ENCODE measurements at regions not wholly inside any gene's neighbourhood (a gene's known extent, or its start where the extent isn't known, plus 50 kb on each side); places are given as distances from the start of the nearest gene placed in this dataset.

DNA sequence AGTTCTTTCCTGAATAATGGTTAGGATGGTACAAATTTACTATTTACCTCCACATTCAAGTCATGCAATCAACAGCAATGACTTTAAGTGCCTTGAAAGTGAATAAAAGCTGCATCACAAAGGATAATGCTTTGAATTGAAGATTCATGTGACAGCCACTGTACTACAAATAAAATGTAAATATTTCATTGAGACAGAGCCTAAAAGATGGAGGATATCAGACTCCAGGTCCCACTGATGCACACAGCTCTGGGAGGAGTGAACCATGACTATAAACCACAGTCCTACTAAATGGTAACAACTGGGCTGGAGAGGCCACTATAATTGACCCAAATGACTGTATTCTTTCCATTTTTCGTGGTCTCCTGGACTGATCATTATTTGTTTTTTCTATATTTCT, 576.9 kb downstream of the ADCYAP1 start:
- no peak overlapping the region for H3K4me3 ChIP-seq (ENCODE audit: insufficient read depth, low read depth, low read length)
- no peaks in the 10 kb centered on the region for H3K27me3 ChIP-seq (ENCODE audit: control insufficient read depth, insufficient read depth, low read length, poor library complexity, severe bottlenecking)
- H3K27ac ChIP-seq (ENCODE audit: insufficient read depth, low read depth, low read length, poor library complexity, severe bottlenecking), result no peak overlapping the region
- no peaks in the 10 kb centered on the region for H3K9me3 ChIP-seq (ENCODE audit: control insufficient read depth, low read length)
- H3K36me3 ChIP-seq (ENCODE audit: control insufficient read depth, insufficient read depth, low read length), result no peaks in the 10 kb centered on the region
- no peaks in the 10 kb centered on the region for H3K4me1 ChIP-seq (ENCODE audit: control insufficient read depth, insufficient read depth, low read length)
- 88 to 95% methylated on average over 1 of the region's 1 CpG for WGBS, 2 experiments

DNA sequence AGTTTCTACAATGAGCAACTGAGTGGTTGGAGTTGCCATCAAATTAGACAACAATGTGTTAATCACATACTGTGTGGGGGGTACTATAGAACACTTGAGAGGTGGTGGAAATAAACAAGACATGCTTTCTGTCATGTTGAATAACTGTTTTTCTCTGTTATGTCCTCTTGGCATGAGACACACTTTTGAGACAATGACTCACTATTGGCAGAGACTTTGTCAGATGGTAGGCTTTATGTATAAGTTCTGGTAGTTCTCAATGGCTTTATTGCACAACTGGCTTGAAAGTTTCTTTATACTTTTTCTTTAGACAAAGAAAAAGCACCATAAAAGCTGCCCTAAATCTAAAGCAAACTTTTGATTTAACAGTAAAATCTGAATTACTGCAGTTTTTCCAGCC, 578.7 kb downstream of the ADCYAP1 start:
- H3K4me1 ChIP-seq (ENCODE audit: control insufficient read depth, insufficient read depth, low read length), result no peaks in the 10 kb centered on the region
- no peaks in the 10 kb centered on the region for H3K9me3 ChIP-seq (ENCODE audit: control insufficient read depth, low read length)
- H3K27ac ChIP-seq (ENCODE audit: insufficient read depth, low read depth, low read length, poor library complexity, severe bottlenecking), result no peak overlapping the region
- H3K27me3 ChIP-seq (ENCODE audit: control insufficient read depth, insufficient read depth, low read length, poor library complexity, severe bottlenecking), result no peaks in the 10 kb centered on the region
- no peaks in the 10 kb centered on the region for H3K36me3 ChIP-seq (ENCODE audit: control insufficient read depth, insufficient read depth, low read length)
- H3K4me3 ChIP-seq (ENCODE audit: insufficient read depth, low read depth, low read length), result no peak overlapping the region

DNA sequence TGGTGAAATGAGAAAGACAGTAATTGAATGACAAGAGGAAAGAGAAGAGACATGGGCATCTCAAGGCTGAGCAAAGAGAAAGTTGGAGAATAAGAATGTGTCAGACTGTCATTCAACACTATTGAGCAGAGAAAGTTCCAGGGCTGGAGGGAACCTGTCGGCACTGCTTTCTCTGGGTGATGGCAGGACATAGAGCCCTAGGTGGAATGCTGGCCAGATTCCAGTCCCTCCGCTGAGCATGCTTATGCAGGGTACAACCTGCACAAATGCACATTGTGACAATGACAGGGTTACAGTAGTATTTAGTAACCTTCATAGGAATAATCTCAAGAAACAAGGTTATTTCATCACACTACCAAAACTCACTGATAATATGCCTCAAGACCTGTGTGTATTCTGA, 582.8 kb downstream of the ADCYAP1 start:
- no peaks in the 10 kb centered on the region for H3K36me3 ChIP-seq (ENCODE audit: control insufficient read depth, insufficient read depth, low read length)
- 93 to 99% methylated on average over 2 of the region's 2 CpGs for WGBS, 2 experiments
- H3K4me3 ChIP-seq (ENCODE audit: insufficient read depth, low read depth, low read length), result no peak overlapping the region
- H3K27me3 ChIP-seq (ENCODE audit: control insufficient read depth, insufficient read depth, low read length, poor library complexity, severe bottlenecking), result no peaks in the 10 kb centered on the region
- H3K9me3 ChIP-seq (ENCODE audit: control insufficient read depth, low read length), result no peaks in the 10 kb centered on the region
- H3K4me1 ChIP-seq (ENCODE audit: control insufficient read depth, insufficient read depth, low read length), result no peaks in the 10 kb centered on the region
- H3K27ac ChIP-seq (ENCODE audit: insufficient read depth, low read depth, low read length, poor library complexity, severe bottlenecking), result no peak overlapping the region

DNA sequence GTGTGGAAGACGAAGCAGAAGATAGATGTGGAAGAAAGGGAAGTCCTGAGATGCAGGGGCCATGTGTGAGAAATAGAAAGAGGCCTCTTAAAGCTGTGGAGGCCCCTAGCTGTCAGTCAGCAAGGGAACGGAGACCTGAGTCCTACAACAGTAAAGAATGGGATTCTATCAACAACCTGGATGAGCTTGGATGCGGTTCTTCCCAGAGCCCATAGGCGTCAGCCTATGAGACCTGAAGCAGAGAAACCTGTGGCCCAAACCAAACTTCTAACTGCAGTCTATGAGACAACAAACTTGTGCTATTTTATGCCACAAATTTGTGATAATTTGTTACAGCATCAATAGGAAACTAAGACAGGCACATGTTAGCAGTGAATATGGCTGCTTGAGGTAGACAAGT, 583.7 kb downstream of the ADCYAP1 start:
- 88 to 93% methylated on average over 4 of the region's 4 CpGs for WGBS, 2 experiments
- H3K27me3 ChIP-seq (ENCODE audit: control insufficient read depth, insufficient read depth, low read length, poor library complexity, severe bottlenecking), result no peaks in the 10 kb centered on the region
- H3K9me3 ChIP-seq (ENCODE audit: control insufficient read depth, low read length), result no peaks in the 10 kb centered on the region
- H3K4me1 ChIP-seq (ENCODE audit: control insufficient read depth, insufficient read depth, low read length), result no peaks in the 10 kb centered on the region
- no peaks in the 10 kb centered on the region for H3K36me3 ChIP-seq (ENCODE audit: control insufficient read depth, insufficient read depth, low read length)
- H3K27ac ChIP-seq (ENCODE audit: insufficient read depth, low read depth, low read length, poor library complexity, severe bottlenecking), result no peak overlapping the region
- no peak overlapping the region for H3K4me3 ChIP-seq (ENCODE audit: insufficient read depth, low read depth, low read length)

DNA sequence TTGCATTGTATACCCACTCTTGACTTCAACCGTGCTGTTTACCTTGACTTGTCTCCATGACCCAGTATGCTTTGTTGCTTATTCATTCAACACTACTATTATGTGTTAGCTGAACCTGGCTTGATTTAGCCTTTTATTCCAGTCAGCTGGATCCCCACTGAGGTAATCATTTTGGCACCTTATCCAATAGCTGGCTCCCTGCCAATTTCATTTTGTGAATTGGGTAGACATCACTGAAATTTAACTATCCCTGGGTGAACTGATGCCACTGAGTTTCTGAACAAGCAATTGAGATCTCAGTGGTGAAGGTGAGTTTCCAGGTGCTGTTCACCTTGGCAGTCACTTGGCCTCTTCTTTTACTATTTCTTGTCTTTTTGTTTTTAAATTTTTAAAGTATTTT, 584.3 kb downstream of the ADCYAP1 start:
- H3K36me3 ChIP-seq (ENCODE audit: control insufficient read depth, insufficient read depth, low read length), result no peaks in the 10 kb centered on the region
- WGBS, 2 experiments, result 80 to 89% methylated on average over 1 of the region's 1 CpG

DNA sequence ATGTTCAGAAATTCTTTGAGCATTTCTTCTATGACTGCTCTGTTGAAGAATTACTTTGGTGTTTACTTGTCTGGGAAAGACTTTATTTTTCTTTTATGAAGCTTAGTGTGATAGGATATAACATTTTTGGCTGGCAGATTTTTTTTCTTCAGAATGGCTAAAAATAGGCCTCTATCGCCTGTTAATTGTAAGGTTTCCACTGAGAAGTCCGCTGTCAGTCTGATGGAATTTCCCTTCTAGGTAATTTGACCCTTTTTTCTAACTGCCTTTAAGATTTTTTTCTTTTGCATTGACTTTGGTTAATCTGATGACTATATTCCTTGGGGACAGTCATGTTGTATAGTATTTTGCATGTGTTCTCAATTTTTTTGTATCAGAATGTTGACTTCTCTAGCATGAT, 590.7 kb downstream of the ADCYAP1 start:
- Histone ChIP-seq H3K4me1 (ENCODE audit: control insufficient read depth, insufficient read depth, low read length) (no peaks in the 10 kb centered on the region), H3K27ac (ENCODE audit: insufficient read depth, low read depth, low read length, poor library complexity, severe bottlenecking) (no peak overlapping the region), H3K36me3 (ENCODE audit: control insufficient read depth, insufficient read depth, low read length) (no peaks in the 10 kb centered on the region), H3K9me3 (ENCODE audit: control insufficient read depth, low read length) (no peaks in the 10 kb centered on the region), H3K4me3 (ENCODE audit: insufficient read depth, low read depth, low read length) (no peak overlapping the region), H3K27me3 (ENCODE audit: control insufficient read depth, insufficient read depth, low read length, poor library complexity, severe bottlenecking) (no peaks in the 10 kb centered on the region)
- 90 to 97% methylated on average over 2 of the region's 2 CpGs for WGBS, 2 experiments

More for the DNA sequence above, 584.3 kb downstream of the ADCYAP1 start:
- no peak overlapping the region for H3K27ac ChIP-seq (ENCODE audit: insufficient read depth, low read depth, low read length, poor library complexity, severe bottlenecking)
- no peaks in the 10 kb centered on the region for H3K4me1 ChIP-seq (ENCODE audit: control insufficient read depth, insufficient read depth, low read length)
- H3K4me3 ChIP-seq (ENCODE audit: insufficient read depth, low read depth, low read length), result no peak overlapping the region
- H3K9me3 ChIP-seq (ENCODE audit: control insufficient read depth, low read length), result no peaks in the 10 kb centered on the region
- no peaks in the 10 kb centered on the region for H3K27me3 ChIP-seq (ENCODE audit: control insufficient read depth, insufficient read depth, low read length, poor library complexity, severe bottlenecking)

DNA sequence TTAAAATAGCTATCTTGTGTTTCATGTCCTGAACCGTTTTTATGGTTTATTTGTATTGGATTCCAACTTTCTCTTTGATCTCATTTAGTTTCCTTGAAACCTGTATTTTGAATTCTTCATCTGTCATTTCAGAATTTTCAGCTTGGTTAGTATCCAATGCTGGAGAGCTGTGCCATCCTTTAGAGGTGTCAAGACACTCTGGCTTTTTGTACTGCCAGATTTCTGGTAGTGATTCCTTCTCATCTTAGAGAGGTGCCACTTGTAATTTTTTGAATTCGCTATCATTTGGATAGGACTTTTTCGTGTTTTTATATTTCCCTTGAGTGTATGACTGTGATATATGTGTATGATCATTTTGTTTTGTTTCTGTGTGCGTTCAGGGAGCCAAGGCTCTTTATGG, 591.4 kb downstream of the ADCYAP1 start:
- Histone ChIP-seq H3K36me3 (ENCODE audit: control insufficient read depth, insufficient read depth, low read length) (no peaks in the 10 kb centered on the region), H3K4me1 (ENCODE audit: control insufficient read depth, insufficient read depth, low read length) (no peaks in the 10 kb centered on the region), H3K9me3 (ENCODE audit: control insufficient read depth, low read length) (no peaks in the 10 kb centered on the region), H3K27me3 (ENCODE audit: control insufficient read depth, insufficient read depth, low read length, poor library complexity, severe bottlenecking) (no peaks in the 10 kb centered on the region), H3K4me3 (ENCODE audit: insufficient read depth, low read depth, low read length) (no peak overlapping the region), H3K27ac (ENCODE audit: insufficient read depth, low read depth, low read length, poor library complexity, severe bottlenecking) (no peak overlapping the region)
- 91 to 100% methylated on average over 4 of the region's 4 CpGs for WGBS, 2 experiments

DNA sequence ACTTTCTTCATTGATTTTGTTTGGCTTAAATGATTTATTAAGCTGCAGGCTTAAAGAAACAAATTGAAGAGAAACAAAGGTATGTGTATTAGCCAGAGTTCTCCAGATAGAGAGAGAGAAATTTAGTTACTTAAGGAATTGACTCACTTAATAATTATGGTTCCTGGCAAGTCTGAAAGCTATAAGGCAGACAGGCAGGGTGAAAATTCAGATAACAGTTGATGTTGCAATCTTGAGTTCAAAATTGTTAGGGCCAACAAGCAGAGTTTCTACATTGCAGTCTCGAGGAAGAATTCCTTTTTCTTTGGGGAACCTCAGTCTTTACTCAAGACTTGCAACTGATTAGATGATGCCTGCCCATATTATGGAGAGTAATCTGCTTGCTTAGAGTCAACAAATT, 593.5 kb downstream of the ADCYAP1 start:
- H3K9me3 ChIP-seq (ENCODE audit: control insufficient read depth, low read length), result no peaks in the 10 kb centered on the region
- no peaks in the 10 kb centered on the region for H3K36me3 ChIP-seq (ENCODE audit: control insufficient read depth, insufficient read depth, low read length)
- H3K27ac ChIP-seq (ENCODE audit: insufficient read depth, low read depth, low read length, poor library complexity, severe bottlenecking), result no peak overlapping the region
- WGBS, 2 experiments, result 80 to 96% methylated on average over 1 of the region's 1 CpG
- H3K4me1 ChIP-seq (ENCODE audit: control insufficient read depth, insufficient read depth, low read length), result no peaks in the 10 kb centered on the region
- H3K27me3 ChIP-seq (ENCODE audit: control insufficient read depth, insufficient read depth, low read length, poor library complexity, severe bottlenecking), result no peaks in the 10 kb centered on the region
- no peak overlapping the region for H3K4me3 ChIP-seq (ENCODE audit: insufficient read depth, low read depth, low read length)

DNA sequence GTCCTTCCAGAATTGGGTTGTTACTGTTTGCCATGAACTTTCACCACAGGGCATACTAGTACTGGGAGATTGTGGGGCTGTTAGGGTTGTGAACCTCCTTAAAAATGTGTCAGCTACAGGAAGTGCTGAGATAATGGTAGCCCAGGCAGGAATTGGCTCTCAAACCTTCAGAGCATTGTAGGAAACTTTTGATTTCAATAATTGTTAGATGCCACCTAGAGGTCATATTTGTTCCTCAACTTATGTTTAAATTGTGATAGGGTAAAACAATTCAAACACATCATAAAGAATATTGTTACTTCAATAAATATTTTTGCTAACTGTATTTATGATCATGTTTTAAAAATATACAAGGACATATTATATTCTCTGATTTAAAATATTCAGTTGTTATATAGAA, 594.6 kb downstream of the ADCYAP1 start:
- no peaks in the 10 kb centered on the region for H3K9me3 ChIP-seq (ENCODE audit: control insufficient read depth, low read length)
- H3K27ac ChIP-seq (ENCODE audit: insufficient read depth, low read depth, low read length, poor library complexity, severe bottlenecking), result no peak overlapping the region
- H3K27me3 ChIP-seq (ENCODE audit: control insufficient read depth, insufficient read depth, low read length, poor library complexity, severe bottlenecking), result no peaks in the 10 kb centered on the region
- H3K36me3 ChIP-seq (ENCODE audit: control insufficient read depth, insufficient read depth, low read length), result no peaks in the 10 kb centered on the region
- H3K4me1 ChIP-seq (ENCODE audit: control insufficient read depth, insufficient read depth, low read length), result no peaks in the 10 kb centered on the region
- H3K4me3 ChIP-seq (ENCODE audit: insufficient read depth, low read depth, low read length), result no peak overlapping the region

DNA sequence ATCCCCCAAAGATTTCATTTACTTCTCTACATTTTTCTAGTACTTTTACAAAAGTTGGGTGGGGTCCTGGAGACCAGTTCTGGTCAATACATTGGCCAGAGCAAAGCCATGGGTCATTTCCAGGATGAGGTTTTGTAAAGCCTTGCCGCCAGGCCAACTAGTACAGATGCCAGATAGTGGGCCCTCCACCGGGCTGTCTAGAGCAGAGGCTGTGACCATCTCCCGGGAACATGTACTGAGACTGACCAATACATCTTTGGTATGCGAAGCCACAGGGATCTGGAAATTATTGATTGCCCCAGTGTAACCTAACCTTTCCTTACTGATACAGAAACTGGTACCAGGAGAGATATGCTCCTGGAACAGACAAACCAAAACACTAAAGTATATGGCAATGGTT, 599.2 kb downstream of the ADCYAP1 start:
- H3K36me3 ChIP-seq (ENCODE audit: control insufficient read depth, insufficient read depth, low read length), result no peaks in the 10 kb centered on the region
- no peak overlapping the region for H3K27ac ChIP-seq (ENCODE audit: insufficient read depth, low read depth, low read length, poor library complexity, severe bottlenecking)
- H3K4me3 ChIP-seq (ENCODE audit: insufficient read depth, low read depth, low read length), result no peak overlapping the region
- no peaks in the 10 kb centered on the region for H3K27me3 ChIP-seq (ENCODE audit: control insufficient read depth, insufficient read depth, low read length, poor library complexity, severe bottlenecking)
- no peaks in the 10 kb centered on the region for H3K4me1 ChIP-seq (ENCODE audit: control insufficient read depth, insufficient read depth, low read length)
- H3K9me3 ChIP-seq (ENCODE audit: control insufficient read depth, low read length), result no peaks in the 10 kb centered on the region
- WGBS, 2 experiments, result 94% methylated on average over 4 of the region's 4 CpGs

DNA sequence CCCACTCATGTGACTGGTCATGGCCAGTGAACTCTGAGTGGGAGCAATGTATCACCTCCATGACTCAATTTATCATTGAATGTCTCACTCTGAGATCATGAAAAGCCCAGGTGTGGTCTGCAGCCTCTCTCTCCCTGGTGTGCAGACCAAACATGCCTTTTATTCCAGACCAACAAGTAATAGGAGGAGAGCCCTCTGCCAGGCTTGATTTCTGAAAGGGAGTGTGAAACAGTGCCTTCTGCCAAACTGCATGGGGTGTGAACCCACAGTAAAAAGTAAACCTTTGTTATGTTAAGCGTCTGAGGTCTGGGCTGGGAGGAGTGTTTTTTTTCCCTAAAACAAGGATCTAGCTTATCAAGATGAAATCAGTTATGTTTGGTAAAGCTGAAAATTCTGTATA, 601.2 kb downstream of the ADCYAP1 start:
- Histone ChIP-seq H3K27me3 (ENCODE audit: control insufficient read depth, insufficient read depth, low read length, poor library complexity, severe bottlenecking) (no peaks in the 10 kb centered on the region), H3K4me3 (ENCODE audit: insufficient read depth, low read depth, low read length) (no peak overlapping the region), H3K27ac (ENCODE audit: insufficient read depth, low read depth, low read length, poor library complexity, severe bottlenecking) (no peak overlapping the region), H3K9me3 (ENCODE audit: control insufficient read depth, low read length) (no peaks in the 10 kb centered on the region), H3K36me3 (ENCODE audit: control insufficient read depth, insufficient read depth, low read length) (no peaks in the 10 kb centered on the region), H3K4me1 (ENCODE audit: control insufficient read depth, insufficient read depth, low read length) (no peaks in the 10 kb centered on the region)
- 16 to 38% methylated on average over 1 of the region's 1 CpG for WGBS, 2 experiments
